PFSK-1 (cell line): ENCODE measurements at regions not wholly inside any gene's neighbourhood (a gene's known extent, or its start where the extent isn't known, plus 50 kb on each side); places are given as distances from the start of the nearest gene placed in this dataset.
A peak's percentile ranks its signal among the peaks of the same experiment; 100 is the strongest.

Experiments
- FOXP2 ChIP-seq: optimal IDR thresholded peaks from 2 replicates; pipeline ENCODE3; 2011; ENCODE audit warnings: borderline replicate concordance, control low read depth, inconsistent platforms; ENCODE audit not compliant: insufficient read depth; ENCODE audit errors: extremely low read length, extremely low read depth
- POLR2AphosphoS5 ChIP-seq: IDR thresholded peaks from 2 replicates; pipeline ENCODE4 v1.6.1; 2012; ENCODE audit warnings: low read depth, mild to moderate bottlenecking, control low read depth, low read length, moderate library complexity
- REST ChIP-seq, 2 experiments: IDR thresholded peaks; 2 replicates each; pipeline versions ENCODE4 v1.6.1 to v1.8.0; 2011 to 2012; ENCODE audit warnings: low read depth in 2 of 2, low read length in 2 of 2, control low read depth in 1 of 2, inconsistent platforms in 1 of 2, mild to moderate bottlenecking in 1 of 2, moderate library complexity in 1 of 2; ENCODE audit not compliant: insufficient read depth in 1 of 2
- SIN3A ChIP-seq: IDR thresholded peaks from 2 replicates; pipeline ENCODE4 v1.6.1; 2012; ENCODE audit warnings: mild to moderate bottlenecking, low read length, moderate library complexity, borderline replicate concordance; ENCODE audit not compliant: insufficient read depth
- TAF1 ChIP-seq: IDR thresholded peaks from 2 replicates; pipeline ENCODE4 v1.6.1; 2012; ENCODE audit warnings: low read length, control low read depth, borderline replicate concordance; ENCODE audit not compliant: insufficient read depth

GRCh38 chr5:52449516-52449915 lies 338.2 kb upstream of the ITGA1 start:
- TF ChIP-seq SIN3A (no peak), REST (IDR thresholded peaks at IDR 0.05; ENCODE audit: insufficient read depth in 1 of 2, low read depth in 2 of 2, low read length in 2 of 2) (no peak), POLR2AphosphoS5 (no peak), TAF1 (no peak), FOXP2 (no peak)

- TF ChIP-seq TAF1 (no peak), SIN3A (no peak), FOXP2 (no peak), POLR2AphosphoS5 (no peak), REST (IDR thresholded peaks at IDR 0.05; ENCODE audit: insufficient read depth in 1 of 2, low read depth in 2 of 2, low read length in 2 of 2) (no peak)
Observed at GRCh38 chr5:52452098-52452497, 335.6 kb upstream of the ITGA1 start.

- TF ChIP-seq TAF1 (no peak), SIN3A (no peak), POLR2AphosphoS5 (no peak), REST (IDR thresholded peaks at IDR 0.05; ENCODE audit: insufficient read depth in 1 of 2, low read depth in 2 of 2, low read length in 2 of 2) (no peak), FOXP2 (no peak)
Observed at GRCh38 chr5:52453176-52453575, 334.5 kb upstream of the ITGA1 start.

- TF ChIP-seq FOXP2 (no peak), SIN3A (no peak), REST (IDR thresholded peaks at IDR 0.05; ENCODE audit: insufficient read depth in 1 of 2, low read depth in 2 of 2, low read length in 2 of 2) (no peak), POLR2AphosphoS5 (no peak), TAF1 (no peak)
Observed at GRCh38 chr5:52455920-52456319, 331.8 kb upstream of the ITGA1 start.

DNA sequence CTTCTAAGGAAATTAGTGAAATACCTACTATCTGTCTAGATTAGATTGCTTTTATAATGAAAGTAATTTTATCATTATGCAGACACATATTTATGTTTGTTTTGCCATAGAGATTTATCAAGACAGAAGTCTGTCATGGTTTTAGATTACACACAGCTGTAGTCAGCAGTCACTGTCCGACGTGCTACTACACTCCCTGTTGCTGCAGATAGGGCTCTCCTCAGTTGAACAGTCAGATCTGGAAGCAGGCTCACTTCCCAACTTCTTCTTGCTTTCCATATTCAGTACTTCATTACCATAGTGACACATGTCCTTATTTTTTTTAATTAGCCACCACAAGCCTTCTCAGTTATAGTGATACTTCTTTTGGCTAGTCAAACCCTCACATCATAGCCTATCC lies 329.9 kb upstream of the ITGA1 start:
- TF ChIP-seq POLR2AphosphoS5 = no peak
- no peak for TF ChIP-seq SIN3A
- 0 out of 4 replicates have a peak, but pooled peaks of 1 of the 2 experiments have one; percentile 13 for TF ChIP-seq REST (IDR thresholded peaks at IDR 0.05; ENCODE audit: insufficient read depth in 1 of 2, low read depth in 2 of 2, low read length in 2 of 2)
- TF ChIP-seq FOXP2 = no peak
- no peak for TF ChIP-seq TAF1
